ENCODE measurements at regions not wholly inside any gene's neighbourhood (a gene's known extent, or its start where the extent isn't known, plus 50 kb on each side); places are given as distances from the start of the nearest gene placed in this dataset.

GRCh38 chr5:4580772-4581171, 559.4 kb upstream of the ADAMTS16 start:
- TF ChIP-seq CTCF (IDR thresholded peaks at IDR 0.05) (no peak), POLR2A (IDR thresholded peaks at IDR 0.05) (no peak)
